Lower leg skin (tissue), 3 donors: ENCODE measurements at regions not wholly inside any gene's neighbourhood (a gene's known extent, or its start where the extent isn't known, plus 50 kb on each side); places are given as distances from the start of the nearest gene placed in this dataset.

ENCODE experiments used
- CTCF ChIP-seq, 3 donors: fragments of 450-650 bp; IDR thresholded peaks; one replicate each; pipeline ENCODE4 v1.5.1; 2016; ENCODE audit warnings: antibody characterized with exemption in 3 of 3, mild to moderate bottlenecking in 3 of 3, moderate library complexity in 2 of 3
- POLR2A ChIP-seq, 2 donors: fragments of 450-650 bp; IDR thresholded peaks; one replicate each; pipeline ENCODE4 v1.6.1; 2016 to 2017; ENCODE audit warnings: antibody characterized with exemption in 2 of 2, mild to moderate bottlenecking in 1 of 2, moderate library complexity in 1 of 2

GRCh38 chr7:130877236-130877990 is 143.4 kb upstream of the KLF14 start:
- TF ChIP-seq CTCF (IDR thresholded peaks at IDR 0.05) (no peak), POLR2A (IDR thresholded peaks at IDR 0.05) (no peak)
